KMS-11 (cell line): ENCODE measurements at regions not wholly inside any gene's neighbourhood (a gene's known extent, or its start where the extent isn't known, plus 50 kb on each side); places are given as distances from the start of the nearest gene placed in this dataset.

Experiments used
- H2AFZ ChIP-seq: fragments of 200-600 bp; sonication (generic); 2 replicates; pipeline ENCODE4 v1.6.1; 2016; ENCODE audit warnings: antibody characterized with exemption, mixed run types, low read depth
- H3K27ac ChIP-seq: fragments of 200-600 bp; sonication (generic); 2 replicates; pipeline ENCODE4 v1.6.1; 2016; ENCODE audit warnings: mild to moderate bottlenecking, mixed run types
- H3K27me3 ChIP-seq: fragments of 200-600 bp; sonication (generic); 2 replicates; pipeline ENCODE4 v1.6.1; 2017; ENCODE audit warnings: mild to moderate bottlenecking, low read depth, mixed run types, moderate library complexity; ENCODE audit not compliant: insufficient read depth
- H3K36me3 ChIP-seq: fragments of 200-600 bp; sonication (generic); 2 replicates; pipeline ENCODE4 v1.6.1; 2017; ENCODE audit warnings: mild to moderate bottlenecking, mixed run types; ENCODE audit not compliant: insufficient read depth
- H3K4me1 ChIP-seq: fragments of 200-600 bp; sonication (generic); 2 replicates; pipeline ENCODE4 v1.6.1; 2016; ENCODE audit warnings: mild to moderate bottlenecking, low read depth, mixed run types; ENCODE audit not compliant: poor library complexity, severe bottlenecking
- H3K4me2 ChIP-seq: fragments of 200-600 bp; sonication (generic); 2 replicates; pipeline ENCODE4 v1.7.0; 2016; ENCODE audit warnings: mild to moderate bottlenecking, mixed run types
- H3K4me3 ChIP-seq: fragments of 200-600 bp; sonication (generic); IDR thresholded peaks from 2 replicates; pipeline ENCODE4 v1.6.1; 2017; ENCODE audit warnings: low read depth, low read length, mixed read lengths; ENCODE audit not compliant: insufficient read depth
- H3K79me2 ChIP-seq: fragments of 200-600 bp; sonication (generic); 2 replicates; pipeline ENCODE4 v1.6.1; 2016; ENCODE audit warnings: low read depth, mixed run types; ENCODE audit not compliant: insufficient read depth
- H3K9ac ChIP-seq: fragments of 200-600 bp; sonication (generic); 2 replicates; pipeline ENCODE4 v1.6.1; 2016; ENCODE audit warnings: mild to moderate bottlenecking, mixed run types
- H4K20me1 ChIP-seq: fragments of 200-600 bp; sonication (generic); 2 replicates; pipeline ENCODE4 v1.6.1; 2016; ENCODE audit warnings: mild to moderate bottlenecking, mixed run types; ENCODE audit not compliant: insufficient read depth
- CTCF ChIP-seq: fragments of 200-600 bp; sonication (generic); conservative IDR thresholded peaks from 2 replicates; pipeline ENCODE4 v1.6.1; 2017; ENCODE audit warnings: low read depth, mild to moderate bottlenecking, antibody characterized with exemption, low read length, moderate library complexity, mixed read lengths

GRCh38 chr13:97752961-97753668 is 200.4 kb upstream of the IPO5 start:
- Histone ChIP-seq H3K36me3 (no peaks in the 10 kb centered on the region), H3K27me3 (no peaks in the 10 kb centered on the region), H3K4me3 (no peak overlapping the region), H3K4me1 (no peaks in the 10 kb centered on the region), H3K9ac (no peak overlapping the region), H3K27ac (no peak overlapping the region), H3K79me2 (no peaks in the 10 kb centered on the region), H3K4me2 (no peak overlapping the region), H4K20me1 (no peaks in the 10 kb centered on the region), H2AFZ (no peak overlapping the region)
- no peak for TF ChIP-seq CTCF

- Histone ChIP-seq H3K27ac (no peak overlapping the region), H4K20me1 (no peaks in the 10 kb centered on the region), H3K4me1 (no peaks in the 10 kb centered on the region), H3K9ac (no peak overlapping the region), H3K27me3 (no peaks in the 10 kb centered on the region), H3K4me2 (no peak overlapping the region), H3K4me3 (no peak overlapping the region), H3K79me2 (no peaks in the 10 kb centered on the region), H3K36me3 (no peaks in the 10 kb centered on the region), H2AFZ (no peak overlapping the region)
- TF ChIP-seq CTCF = no peak
Observed at GRCh38 chr13:97753942-97754670, 199.4 kb upstream of the IPO5 start.

GRCh38 chr13:97757807-97758206 is 195.7 kb upstream of the IPO5 start:
- no peak overlapping the region for H2AFZ ChIP-seq
- H3K9ac ChIP-seq = no peak overlapping the region
- H3K36me3 ChIP-seq = no peaks in the 10 kb centered on the region

GRCh38 chr13:97758317-97758716 is 195.2 kb upstream of the IPO5 start:
- no peaks in the 10 kb centered on the region for H3K4me1 ChIP-seq
- no peak overlapping the region for H3K27ac ChIP-seq
- no peaks in the 10 kb centered on the region for H3K27me3 ChIP-seq
- no peak overlapping the region for H2AFZ ChIP-seq
- H3K36me3 ChIP-seq = no peaks in the 10 kb centered on the region
- H3K9ac ChIP-seq = no peak overlapping the region
- no peaks in the 10 kb centered on the region for H3K79me2 ChIP-seq
- no peak overlapping the region for H3K4me3 ChIP-seq
- no peaks in the 10 kb centered on the region for H4K20me1 ChIP-seq
- no peak overlapping the region for H3K4me2 ChIP-seq
- no peak for TF ChIP-seq CTCF

More at GRCh38 chr13:97757807-97758206, 195.7 kb upstream of the IPO5 start:
- no peak overlapping the region for H3K4me3 ChIP-seq
- H4K20me1 ChIP-seq = no peaks in the 10 kb centered on the region
- H3K27me3 ChIP-seq = no peaks in the 10 kb centered on the region
- no peak for TF ChIP-seq CTCF
- no peak overlapping the region for H3K4me2 ChIP-seq
- H3K27ac ChIP-seq = no peak overlapping the region
- H3K79me2 ChIP-seq = no peaks in the 10 kb centered on the region
- no peaks in the 10 kb centered on the region for H3K4me1 ChIP-seq
